Effector CD8-positive, alpha-beta T cell (primary cell): ENCODE measurements at regions not wholly inside any gene's neighbourhood (a gene's known extent, or its start where the extent isn't known, plus 50 kb on each side); places are given as distances from the start of the nearest gene placed in this dataset.
A peak's percentile ranks its signal among the peaks of the same experiment; 100 is the strongest.

ENCODE experiments used
- DNase-seq: peaks from one replicate; lab custom pipeline; 2025; lab: John Stamatoyannopoulos, UW

- DNase-seq: no peak
Measured at GRCh38 chr5:82360022-82360421, 81.9 kb upstream of the RPS23 start.

GRCh38 chr5:82359272-82359671 lies 81.1 kb upstream of the RPS23 start:
- DNase-seq: no peak

- no peak for DNase-seq
Measured at GRCh38 chr5:82358457-82358856, 80.3 kb upstream of the RPS23 start.

GRCh38 chr5:82356808-82357671 lies 78.9 kb upstream of the RPS23 start:
- peak; percentile 50 for DNase-seq

GRCh38 chr5:82356021-82356420 lies 77.9 kb upstream of the RPS23 start:
- no peak for DNase-seq

- no peak for DNase-seq
Measured at GRCh38 chr5:82355496-82355895, 77.3 kb upstream of the RPS23 start.

GRCh38 chr5:82355053-82355452 lies 76.9 kb upstream of the RPS23 start:
- no peak for DNase-seq

GRCh38 chr5:82354543-82354942 lies 76.4 kb upstream of the RPS23 start:
- no peak for DNase-seq

- no peak for DNase-seq
Measured at GRCh38 chr5:82353522-82353921, 75.4 kb upstream of the RPS23 start.

GRCh38 chr5:82352146-82352791 lies 74.1 kb upstream of the RPS23 start:
- DNase-seq: no peak

GRCh38 chr5:82351754-82352145 lies 73.6 kb upstream of the RPS23 start:
- DNase-seq: no peak

- DNase-seq: no peak
Measured at GRCh38 chr5:82351297-82351696, 73.1 kb upstream of the RPS23 start.

GRCh38 chr5:82349652-82350051 lies 71.5 kb upstream of the RPS23 start:
- no peak for DNase-seq

GRCh38 chr5:82348784-82349425 lies 70.8 kb upstream of the RPS23 start:
- DNase-seq: no peak

- DNase-seq: no peak
Measured at GRCh38 chr5:82347201-82347865, 69.2 kb upstream of the RPS23 start.

- no peak for DNase-seq
Measured at GRCh38 chr5:82346399-82347165, 68.4 kb upstream of the RPS23 start.

- DNase-seq: no peak
Measured at GRCh38 chr5:82345108-82345507, 67.0 kb upstream of the RPS23 start.

GRCh38 chr5:82341325-82341724 lies 63.2 kb upstream of the RPS23 start:
- DNase-seq: no peak

- DNase-seq: no peak
Measured at GRCh38 chr5:82340799-82341198, 62.6 kb upstream of the RPS23 start.

- no peak for DNase-seq
Measured at GRCh38 chr5:82339792-82340191, 61.6 kb upstream of the RPS23 start.

- DNase-seq: no peak
Measured at GRCh38 chr5:82338771-82339373, 60.7 kb upstream of the RPS23 start.
